GM21526 (cell line): ENCODE measurements at regions not wholly inside any gene's neighbourhood (a gene's known extent, or its start where the extent isn't known, plus 50 kb on each side); places are given as distances from the start of the nearest gene placed in this dataset.

ENCODE experiments used
- ATAC-seq: cut with Tn5 transposase; IDR thresholded peaks from one replicate; pipeline ENCODE4 v1.9.1; 2021; ENCODE audit warnings: moderate library complexity; ENCODE audit not compliant: unreplicated experiment, low FRiP score

- ATAC-seq: no peak
Measured at GRCh38 chr3:18010001-18010400, 267.6 kb upstream of the TBC1D5 start.

- no peak for ATAC-seq
Measured at GRCh38 chr3:18008706-18009368, 266.4 kb upstream of the TBC1D5 start.

GRCh38 chr3:18007980-18008379 is 265.5 kb upstream of the TBC1D5 start:
- no peak for ATAC-seq

GRCh38 chr3:17995769-17996168 is 253.3 kb upstream of the TBC1D5 start:
- no peak for ATAC-seq

GRCh38 chr3:17994167-17994566 is 251.7 kb upstream of the TBC1D5 start:
- ATAC-seq: no peak

- ATAC-seq: no peak
Measured at GRCh38 chr3:17990390-17990789, 248.0 kb upstream of the TBC1D5 start.

- no peak for ATAC-seq
Measured at GRCh38 chr3:17986348-17986816, 244.0 kb upstream of the TBC1D5 start.

- ATAC-seq: no peak
Measured at GRCh38 chr3:17985658-17986347, 243.4 kb upstream of the TBC1D5 start.

GRCh38 chr3:17983106-17983505 is 240.7 kb upstream of the TBC1D5 start:
- ATAC-seq: no peak

GRCh38 chr3:17982211-17982880 is 239.9 kb upstream of the TBC1D5 start:
- no peak for ATAC-seq

- no peak for ATAC-seq
Measured at GRCh38 chr3:17980863-17981262, 238.4 kb upstream of the TBC1D5 start.

GRCh38 chr3:17979911-17980310 is 237.5 kb upstream of the TBC1D5 start:
- no peak for ATAC-seq

- ATAC-seq: no peak
Measured at GRCh38 chr3:17979252-17979651, 236.8 kb upstream of the TBC1D5 start.

GRCh38 chr3:17974206-17974841 is 231.9 kb upstream of the TBC1D5 start:
- no peak for ATAC-seq

GRCh38 chr3:17972959-17973906 is 230.8 kb upstream of the TBC1D5 start:
- no peak for ATAC-seq

- ATAC-seq: no peak
Measured at GRCh38 chr3:17972476-17972875, 230.0 kb upstream of the TBC1D5 start.

- ATAC-seq: no peak
Measured at GRCh38 chr3:17972030-17972429, 229.6 kb upstream of the TBC1D5 start.

- no peak for ATAC-seq
Measured at GRCh38 chr3:17969985-17970568, 227.6 kb upstream of the TBC1D5 start.

- no peak for ATAC-seq
Measured at GRCh38 chr3:17969244-17969643, 226.8 kb upstream of the TBC1D5 start.
